HG03025 (cell line): ENCODE measurements at regions not wholly inside any gene's neighbourhood (a gene's known extent, or its start where the extent isn't known, plus 50 kb on each side); places are given as distances from the start of the nearest gene placed in this dataset.
"Not testable (repeated sequence)": the region's sequence is repeated elsewhere in the genome, so short reads cannot be mapped to it uniquely, and the experiment has no call there.

Experiments
- ATAC-seq: cut with Tn5 transposase; IDR thresholded peaks from one replicate; pipeline ENCODE4 v1.9.1; 2021; ENCODE audit warnings: mild to moderate bottlenecking, moderate library complexity; ENCODE audit not compliant: unreplicated experiment, low FRiP score

- no peak for ATAC-seq
Measured at GRCh38 chr7:10612950-10613349, 360.7 kb upstream of the PHF14 start.

GRCh38 chr7:10618953-10619352 is 354.7 kb upstream of the PHF14 start:
- no peak for ATAC-seq

DNA sequence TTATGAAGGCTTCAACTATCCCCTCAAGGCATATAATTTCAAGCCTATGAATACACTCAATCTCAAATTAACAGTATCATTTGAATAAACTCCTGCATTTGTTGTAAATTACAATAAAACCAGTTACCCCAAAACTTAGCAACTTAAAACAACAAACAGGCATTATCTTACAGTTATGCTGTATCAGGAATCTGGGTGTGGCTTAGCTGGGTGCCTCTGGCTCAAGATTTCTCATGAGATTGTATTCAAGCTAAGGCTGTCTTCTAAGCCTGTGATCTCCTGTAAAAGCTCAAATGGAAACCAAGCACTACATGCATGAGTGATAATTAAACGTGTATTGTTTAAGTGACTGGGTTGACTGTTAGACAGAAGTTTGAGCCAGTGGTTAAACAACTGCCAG is 341.0 kb upstream of the PHF14 start:
- no peak for ATAC-seq

DNA sequence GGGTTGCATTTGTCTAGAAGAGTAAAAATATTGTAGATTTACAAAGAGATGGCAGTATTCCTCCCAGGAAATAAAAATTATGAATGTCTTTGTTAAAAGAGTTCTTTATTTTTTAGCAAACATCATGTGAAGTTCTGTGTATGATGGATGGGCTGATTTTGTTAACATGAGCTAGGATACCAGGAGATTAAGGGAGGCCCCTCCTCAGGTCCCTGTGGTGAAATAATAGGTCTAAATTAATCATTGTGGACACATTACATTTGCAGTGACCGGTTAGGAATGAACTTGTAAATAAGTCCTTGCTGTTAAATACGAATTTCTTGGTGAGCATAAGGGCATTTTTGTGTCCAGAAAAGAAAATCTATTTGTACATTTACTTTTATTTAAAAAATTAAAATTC is 339.4 kb upstream of the PHF14 start:
- ATAC-seq: no peak

- no peak for ATAC-seq
Measured at GRCh38 chr7:10637991-10638390, 335.7 kb upstream of the PHF14 start.

GRCh38 chr7:10643545-10643944 is 330.1 kb upstream of the PHF14 start:
- no peak for ATAC-seq

GRCh38 chr7:10644849-10645248 is 328.8 kb upstream of the PHF14 start:
- ATAC-seq: no peak

DNA sequence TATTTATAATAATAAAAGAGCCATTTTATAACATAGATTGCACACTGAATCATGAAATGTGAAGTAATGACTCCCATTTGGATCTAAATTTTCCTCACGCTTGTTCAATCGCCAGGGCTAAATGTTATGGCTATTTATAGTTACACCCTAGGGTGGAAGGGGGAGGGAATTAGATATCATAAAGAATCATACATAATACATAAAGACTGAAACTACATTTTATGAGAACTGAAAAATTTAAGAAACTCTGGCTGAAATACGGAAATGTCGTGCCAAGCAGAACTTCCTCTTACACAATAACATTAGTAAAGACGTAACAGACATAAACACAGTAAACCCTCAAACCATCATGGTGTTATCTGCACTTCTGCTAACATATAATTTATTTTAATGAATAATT is 327.5 kb upstream of the PHF14 start:
- no peak for ATAC-seq

GRCh38 chr7:10648289-10648688 is 325.4 kb upstream of the PHF14 start:
- no peak for ATAC-seq

- ATAC-seq: not testable (repeated sequence)
Measured at GRCh38 chr7:10649120-10649519, 324.6 kb upstream of the PHF14 start.

DNA sequence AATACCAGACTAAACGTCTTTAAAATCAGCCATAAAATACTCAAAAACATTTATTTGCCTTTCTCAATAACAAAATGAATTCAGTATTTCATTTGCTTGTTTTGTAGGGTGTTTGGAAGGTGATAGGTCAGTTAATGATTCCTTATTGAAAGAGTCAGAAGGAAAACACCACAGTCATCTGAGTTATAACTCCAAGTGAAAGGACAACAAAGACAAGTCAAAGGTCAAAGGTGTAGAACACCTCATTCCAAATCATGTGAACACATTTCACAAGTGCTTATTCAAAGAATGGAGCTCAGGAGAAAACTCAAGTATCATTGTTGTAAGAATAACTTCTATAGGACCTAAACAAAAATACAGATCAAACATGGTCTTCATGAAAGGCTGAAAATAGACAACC is 318.6 kb upstream of the PHF14 start:
- ATAC-seq: no peak

DNA sequence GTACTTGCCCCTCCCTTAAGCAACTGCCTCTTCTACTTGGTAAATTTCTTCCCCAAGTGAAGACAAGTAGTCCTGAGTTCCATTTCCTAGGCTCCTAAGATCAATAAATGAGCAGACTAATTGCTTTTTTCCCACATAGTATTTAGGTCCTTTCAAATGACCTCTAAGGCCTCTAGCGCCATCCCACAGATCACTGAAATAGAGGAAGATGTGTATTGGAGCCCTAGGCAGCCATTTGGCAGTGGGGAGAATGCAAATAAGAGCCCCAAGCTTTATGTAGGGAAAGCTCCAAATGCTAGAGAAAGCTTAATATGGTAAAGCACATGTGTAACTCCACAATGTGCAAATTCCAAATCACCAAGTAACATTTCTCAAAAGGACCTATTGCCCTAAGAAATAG is 316.5 kb upstream of the PHF14 start:
- no peak for ATAC-seq

- no peak for ATAC-seq
Measured at GRCh38 chr7:10657837-10658236, 315.8 kb upstream of the PHF14 start.

GRCh38 chr7:10662491-10662890 is 311.2 kb upstream of the PHF14 start:
- ATAC-seq: no peak

DNA sequence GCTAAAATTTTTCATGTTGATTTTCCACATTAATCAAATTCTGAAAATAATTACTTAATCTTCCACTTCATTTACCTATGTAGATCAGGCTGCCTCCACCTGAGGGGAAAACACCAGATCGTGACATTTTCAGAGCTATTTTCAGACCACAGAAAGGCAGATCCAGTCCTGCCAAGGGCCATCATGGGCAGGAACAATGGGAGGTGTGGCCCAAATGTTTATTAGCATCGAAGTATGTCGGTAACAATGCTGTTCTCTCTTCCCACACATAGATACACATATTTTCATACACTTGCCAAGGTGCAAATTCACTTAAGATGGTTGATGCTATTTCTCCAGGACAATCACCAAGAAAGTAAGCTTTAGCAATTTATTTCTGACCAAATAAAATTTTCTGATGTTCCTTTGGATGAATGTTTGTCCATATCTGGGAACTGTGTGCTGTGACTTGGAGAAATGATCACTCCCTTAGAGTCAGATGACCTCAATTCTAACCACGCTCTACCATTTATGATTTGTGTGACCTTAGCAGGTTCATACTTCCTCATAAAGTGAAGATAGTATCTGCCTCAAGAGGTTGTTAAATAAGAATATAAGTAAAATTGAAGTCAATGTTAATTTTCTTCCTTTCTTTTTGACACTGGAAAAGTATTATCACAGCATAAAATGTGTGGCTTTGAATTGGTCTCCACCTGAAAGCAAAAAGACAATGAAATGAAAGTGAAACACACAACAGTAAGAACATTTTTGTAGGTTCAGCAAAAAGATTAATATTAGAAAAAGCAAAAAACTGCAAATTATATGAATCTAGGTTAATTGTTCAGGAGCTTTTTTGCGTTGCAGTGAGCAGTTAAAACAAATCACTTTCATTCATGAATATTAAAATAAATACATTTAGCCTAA is 310.4 kb upstream of the PHF14 start:
- ATAC-seq: no peak

DNA sequence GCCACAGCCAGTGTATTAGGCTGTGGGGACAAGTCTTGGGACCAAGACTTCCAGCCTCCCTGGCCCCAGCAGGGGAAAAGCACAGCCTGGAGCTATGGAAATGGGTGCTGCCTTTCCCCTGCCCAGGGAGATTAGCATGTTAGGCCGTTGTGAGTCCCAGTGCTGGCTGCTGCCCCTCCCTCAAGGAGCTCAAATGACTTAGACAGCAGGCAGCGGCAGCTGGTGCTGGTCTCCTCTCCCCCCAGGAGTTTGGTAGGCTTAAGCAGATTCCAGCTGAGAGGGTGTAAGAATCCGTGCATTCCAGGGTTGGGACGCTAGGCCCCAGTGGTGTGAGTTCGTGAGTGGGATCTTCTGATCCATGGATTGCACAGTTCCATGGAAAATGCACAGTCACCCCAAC is 301.5 kb upstream of the PHF14 start:
- ATAC-seq: no peak

DNA sequence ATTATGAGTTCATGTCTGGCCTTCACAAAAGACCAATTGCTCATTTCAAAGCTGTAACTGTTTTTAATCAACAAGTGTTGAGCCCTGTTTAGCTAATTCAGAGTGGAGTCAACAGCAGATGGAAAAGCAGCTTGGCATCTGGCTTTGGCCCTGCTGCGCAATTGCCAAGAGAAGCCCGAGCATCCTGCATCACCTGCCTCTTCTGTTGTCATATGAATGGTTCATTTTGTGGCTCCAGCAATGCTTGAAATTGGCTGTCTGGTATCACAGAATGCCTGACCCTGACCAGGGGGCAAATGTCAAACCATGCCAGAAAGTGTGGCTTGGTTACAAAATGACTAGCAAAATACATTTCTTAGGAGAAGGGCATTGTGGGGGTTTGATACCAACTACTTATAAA is 296.5 kb upstream of the PHF14 start:
- ATAC-seq: no peak

GRCh38 chr7:10677668-10678232 is 295.9 kb upstream of the PHF14 start:
- ATAC-seq: no peak

- no peak for ATAC-seq
Measured at GRCh38 chr7:10684606-10685005, 289.1 kb upstream of the PHF14 start.

GRCh38 chr7:10685040-10685439 is 288.6 kb upstream of the PHF14 start:
- no peak for ATAC-seq

DNA sequence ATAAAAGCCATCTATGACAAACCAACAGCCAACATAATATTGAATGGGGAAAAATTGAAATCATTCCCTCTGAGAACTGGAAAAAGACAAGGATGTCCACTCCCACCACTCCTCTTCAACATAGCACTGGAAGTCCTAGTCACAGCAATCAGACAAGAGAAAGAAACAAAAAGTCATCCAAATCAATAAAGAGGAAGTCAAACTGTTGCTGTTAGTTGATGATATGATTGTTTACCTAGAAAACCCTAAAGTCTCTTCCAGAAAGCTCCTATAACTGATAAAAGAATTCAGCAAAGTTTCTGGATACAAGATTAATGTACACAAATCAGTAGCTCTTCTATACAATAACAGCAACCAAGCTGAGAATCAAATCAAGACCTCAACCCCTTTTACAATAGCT is 285.1 kb upstream of the PHF14 start:
- no peak for ATAC-seq

DNA sequence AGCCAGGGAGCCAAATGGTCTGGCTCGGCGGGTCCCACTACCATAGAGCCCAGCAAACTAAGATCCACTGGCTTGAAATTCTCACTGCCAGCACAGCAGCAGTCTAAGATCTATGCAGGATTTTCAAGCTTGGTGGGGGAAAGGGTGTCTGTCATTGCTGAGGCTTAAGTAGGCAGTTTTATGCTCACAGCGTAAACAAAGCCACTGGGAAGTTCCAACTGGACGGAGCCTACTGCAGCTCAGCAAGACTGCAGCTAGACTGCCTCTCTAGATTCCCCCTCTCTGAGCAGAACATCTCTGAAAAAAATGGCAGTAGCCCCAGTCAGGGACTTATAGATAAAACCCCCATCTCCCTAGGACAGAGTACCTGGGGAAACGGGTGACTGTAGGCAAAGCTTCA is 277.6 kb upstream of the PHF14 start:
- ATAC-seq: no peak
